Transverse colon (tissue), 4 donors: ENCODE measurements at regions not wholly inside any gene's neighbourhood (a gene's known extent, or its start where the extent isn't known, plus 50 kb on each side); places are given as distances from the start of the nearest gene placed in this dataset.

Experiments used
- CTCF ChIP-seq, 5 experiments: fragments of 200-600 bp in 3 of 5; fragments of 450-650 bp in 2 of 5; sonication (generic) in 3 of 5; IDR thresholded peaks; 1 replicate in 2 of 5; 2 replicates in 3 of 5; pipeline ENCODE4 v1.5.1; 2016 to 2017; ENCODE audit warnings: antibody characterized with exemption in 5 of 5, inconsistent platforms in 3 of 5, mild to moderate bottlenecking in 2 of 5, moderate library complexity in 1 of 5
- POLR2A ChIP-seq: fragments of 450-650 bp; IDR thresholded peaks from one replicate; pipeline ENCODE4 v1.6.1; 2016; ENCODE audit warnings: antibody characterized with exemption, mild to moderate bottlenecking, moderate library complexity
- POLR2AphosphoS5 ChIP-seq, 3 donors: sonication (generic); formaldehyde crosslinking; IDR thresholded peaks; one replicate each; pipeline ENCODE4 v1.6.1; 2016; ENCODE audit warnings: antibody characterized with exemption in 3 of 3

GRCh38 chr5:98587166-98587565, 186.3 kb upstream of the RGMB start:
- TF ChIP-seq POLR2A (no peak), CTCF (IDR thresholded peaks at IDR 0.05) (no peak), POLR2AphosphoS5 (IDR thresholded peaks at IDR 0.05) (no peak)
